Breast epithelium (tissue), 4 donors: ENCODE measurements at regions not wholly inside any gene's neighbourhood (a gene's known extent, or its start where the extent isn't known, plus 50 kb on each side); places are given as distances from the start of the nearest gene placed in this dataset.

ENCODE experiments used
- DNase-seq, 2 donors: peaks; one replicate each; pipeline ENCODE4 v3.0.0-alpha.2; 2019; ENCODE audit warnings: low spot score in 2 of 2
- H3K27ac ChIP-seq, 2 donors: fragments of 200-600 bp; sonication (generic) in 1 of 2; one replicate each; pipeline ENCODE4 v1.5.1; 2016 to 2019; ENCODE audit warnings: mild to moderate bottlenecking in 1 of 2
- H3K27me3 ChIP-seq, 2 donors: fragments of 200-600 bp; sonication (generic) in 1 of 2; one replicate each; pipeline versions ENCODE4 v1.5.1 to v1.6.0; 2017 to 2019; ENCODE audit warnings: control low read depth in 1 of 2, mild to moderate bottlenecking in 1 of 2
- H3K36me3 ChIP-seq: fragments of 200-600 bp; one replicate; pipeline ENCODE4 v1.5.1; 2019
- H3K4me1 ChIP-seq, 2 donors: fragments of 200-600 bp; sonication (generic); one replicate each; pipeline ENCODE4 v1.5.1; 2016 to 2019; ENCODE audit warnings: control low read depth in 1 of 2
- H3K4me3 ChIP-seq, 3 donors: fragments of 200-600 bp; sonication (generic); 1 replicate in 2 of 3; 2 replicates in 1 of 3; pipeline ENCODE4 v1.5.1; 2016 to 2019; ENCODE audit warnings: mild to moderate bottlenecking in 3 of 3, moderate library complexity in 2 of 3
- H3K9me3 ChIP-seq, 2 donors: fragments of 200-600 bp; sonication (generic) in 1 of 2; one replicate each; pipeline ENCODE4 v1.5.1; 2016 to 2019; ENCODE audit warnings: control low read depth in 1 of 2
- CTCF ChIP-seq, 3 donors: fragments of 450-650 bp; IDR thresholded peaks; one replicate each; pipeline ENCODE4 v1.5.1; 2016 to 2017; ENCODE audit warnings: antibody characterized with exemption in 3 of 3, mild to moderate bottlenecking in 3 of 3, moderate library complexity in 3 of 3
- POLR2A ChIP-seq: fragments of 450-650 bp; IDR thresholded peaks from one replicate; pipeline ENCODE4 v1.6.1; 2016; ENCODE audit warnings: antibody characterized with exemption, mild to moderate bottlenecking, moderate library complexity
- POLR2AphosphoS5 ChIP-seq, 3 donors: sonication (generic); formaldehyde crosslinking; IDR thresholded peaks; one replicate each; pipeline ENCODE4 v1.6.1; 2017; ENCODE audit warnings: antibody characterized with exemption in 3 of 3
- intact Hi-C: fragments of 100-400 bp; cut with DNase I; formaldehyde crosslinking; loops from one replicate; pipeline ENCODE4 v1.15.1; 2023; ENCODE audit warnings: low total_unique reads

GRCh38 chr5:91272858-91273257 lies 110.3 kb downstream of the ARRDC3 start:
- intact Hi-C loops: no loop called here

GRCh38 chr5:91271999-91272398 lies 111.1 kb downstream of the ARRDC3 start:
- intact Hi-C loops: no loop called here
- Histone ChIP-seq H3K27me3 (no peaks in the 10 kb centered on the region), H3K27ac (no peak overlapping the region), H3K9me3 (no peaks in the 10 kb centered on the region), H3K4me3 (no peak overlapping the region), H3K4me1 (no peaks in the 10 kb centered on the region), H3K36me3 (no peaks in the 10 kb centered on the region)
- no peak for DNase-seq
- TF ChIP-seq POLR2A: no peak
- TF ChIP-seq POLR2AphosphoS5 (IDR thresholded peaks at IDR 0.05): no peak
- TF ChIP-seq CTCF (IDR thresholded peaks at IDR 0.05): no peak

More at GRCh38 chr5:91272858-91273257, 110.3 kb downstream of the ARRDC3 start:
- Histone ChIP-seq H3K4me3 (no peak overlapping the region), H3K9me3 (no peaks in the 10 kb centered on the region), H3K27me3 (no peaks in the 10 kb centered on the region), H3K36me3 (no peaks in the 10 kb centered on the region), H3K4me1 (no peaks in the 10 kb centered on the region), H3K27ac (no peak overlapping the region)
- DNase-seq: no peak
- TF ChIP-seq CTCF (IDR thresholded peaks at IDR 0.05): no peak
- no peak for TF ChIP-seq POLR2AphosphoS5 (IDR thresholded peaks at IDR 0.05)
- no peak for TF ChIP-seq POLR2A

- intact Hi-C loops: no loop called here
- TF ChIP-seq POLR2AphosphoS5 (IDR thresholded peaks at IDR 0.05) (no peak), CTCF (IDR thresholded peaks at IDR 0.05) (no peak), POLR2A (no peak)
- H3K27ac ChIP-seq: no peak overlapping the region
These were observed 113.9 kb downstream of the ARRDC3 start for GRCh38 chr5:91269198-91269597.

DNA sequence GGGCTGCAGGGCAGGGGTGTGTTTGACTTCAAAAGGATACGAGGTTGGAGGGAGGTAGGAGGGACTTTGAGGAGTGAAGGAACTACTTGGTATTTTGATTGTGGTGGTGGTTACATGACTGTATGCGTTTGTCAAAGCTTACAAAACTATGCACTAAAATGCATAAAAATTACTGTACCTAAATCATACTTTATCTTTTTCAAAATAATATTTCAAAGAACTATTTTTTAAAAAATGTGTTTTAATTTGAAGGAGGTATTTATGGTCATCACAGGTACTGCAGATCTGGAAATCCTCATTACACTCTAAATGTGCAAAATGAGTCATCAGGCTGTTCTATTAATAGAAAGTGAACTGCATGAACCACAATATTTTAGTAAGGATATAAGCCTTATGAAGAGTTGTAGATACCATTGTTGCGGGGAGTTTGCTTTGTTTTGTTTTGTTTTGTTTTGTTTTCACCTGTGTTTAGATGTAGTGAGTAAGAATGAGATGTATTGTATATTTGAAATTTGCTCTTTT lies 116.9 kb downstream of the ARRDC3 start:
- no peaks in the 10 kb centered on the region for H3K4me1 ChIP-seq
- intact Hi-C loops: no loop called here

More at GRCh38 chr5:91269198-91269597, 113.9 kb downstream of the ARRDC3 start:
- no peaks in the 10 kb centered on the region for H3K27me3 ChIP-seq
- no peaks in the 10 kb centered on the region for H3K36me3 ChIP-seq
- no peaks in the 10 kb centered on the region for H3K4me1 ChIP-seq
- no peak for DNase-seq
- H3K9me3 ChIP-seq: no peaks in the 10 kb centered on the region
- no peak overlapping the region for H3K4me3 ChIP-seq

More for the DNA sequence above, 116.9 kb downstream of the ARRDC3 start:
- Histone ChIP-seq H3K9me3 (no peaks in the 10 kb centered on the region), H3K27me3 (no peaks in the 10 kb centered on the region), H3K27ac (no peak overlapping the region), H3K36me3 (no peaks in the 10 kb centered on the region), H3K4me3 (no peak overlapping the region)
- DNase-seq: no peak
- TF ChIP-seq CTCF (IDR thresholded peaks at IDR 0.05) (peak in 1 of 3 donors; percentile 30), POLR2AphosphoS5 (IDR thresholded peaks at IDR 0.05) (no peak)
